H1 (cell line): ENCODE measurements at regions not wholly inside any gene's neighbourhood (a gene's known extent, or its start where the extent isn't known, plus 50 kb on each side); places are given as distances from the start of the nearest gene placed in this dataset.

Experiments
- CHD1 ChIP-seq: IDR thresholded peaks from 2 replicates; pipeline ENCODE4 v1.6.1; 2012; ENCODE audit warnings: low read depth, low read length, improper control_type of control experiment
- CHD7 ChIP-seq: fragments of 300-600 bp; sonication (generic); IDR thresholded peaks from 2 replicates; pipeline ENCODE4 v1.7.1; 2012; ENCODE audit warnings: low read length, moderate library complexity, mild to moderate bottlenecking, inconsistent platforms; ENCODE audit not compliant: insufficient replicate concordance
- CREB1 ChIP-seq: IDR thresholded peaks from 2 replicates; pipeline ENCODE4 v1.6.1; 2012; ENCODE audit warnings: inconsistent platforms
- PHF8 ChIP-seq: fragments of 200-600 bp; sonication (generic); conservative IDR thresholded peaks from 2 replicates; pipeline ENCODE4 v1.7.1; 2012; ENCODE audit warnings: low read depth, mild to moderate bottlenecking, inconsistent platforms, low read length, moderate library complexity
- RNF2 ChIP-seq: fragments of 200-900, 300-1000 bp; sonication (generic); IDR thresholded peaks from 2 replicates; pipeline ENCODE4 v1.7.1; 2016; ENCODE audit warnings: borderline replicate concordance, low read depth, mild to moderate bottlenecking, antibody characterized with exemption, low read length; ENCODE audit not compliant: poor library complexity, severe bottlenecking; ENCODE audit errors: missing control alignments
- RXRA ChIP-seq: IDR thresholded peaks from 2 replicates; pipeline ENCODE4 v1.6.1; 2011; ENCODE audit warnings: low read depth, mild to moderate bottlenecking, low read length, moderate library complexity; ENCODE audit not compliant: insufficient read depth
- SRF ChIP-seq: IDR thresholded peaks from 2 replicates; pipeline ENCODE4 v1.6.1; 2011; ENCODE audit warnings: mild to moderate bottlenecking, low read depth, low read length, moderate library complexity
- TCF12 ChIP-seq: IDR thresholded peaks from 2 replicates; pipeline ENCODE4 v1.6.1; 2011; ENCODE audit warnings: low read depth, mild to moderate bottlenecking, low read length
- TF ChIP-seq, protein P1 (sequence below): IDR thresholded peaks from 2 replicates; pipeline ENCODE4 v1.6.1; 2012; ENCODE audit warnings: low read length, inconsistent platforms

GRCh38 chr2:128742467-128742866 lies 423.8 kb upstream of the HS6ST1 start (continued):
- no peak for TF ChIP-seq CHD7
- TF ChIP-seq TCF12: no peak
- TF ChIP-seq, protein P1, sequence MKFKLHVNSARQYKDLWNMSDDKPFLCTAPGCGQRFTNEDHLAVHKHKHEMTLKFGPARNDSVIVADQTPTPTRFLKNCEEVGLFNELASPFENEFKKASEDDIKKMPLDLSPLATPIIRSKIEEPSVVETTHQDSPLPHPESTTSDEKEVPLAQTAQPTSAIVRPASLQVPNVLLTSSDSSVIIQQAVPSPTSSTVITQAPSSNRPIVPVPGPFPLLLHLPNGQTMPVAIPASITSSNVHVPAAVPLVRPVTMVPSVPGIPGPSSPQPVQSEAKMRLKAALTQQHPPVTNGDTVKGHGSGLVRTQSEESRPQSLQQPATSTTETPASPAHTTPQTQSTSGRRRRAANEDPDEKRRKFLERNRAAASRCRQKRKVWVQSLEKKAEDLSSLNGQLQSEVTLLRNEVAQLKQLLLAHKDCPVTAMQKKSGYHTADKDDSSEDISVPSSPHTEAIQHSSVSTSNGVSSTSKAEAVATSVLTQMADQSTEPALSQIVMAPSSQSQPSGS: no peak
- no peak for TF ChIP-seq SRF
- TF ChIP-seq CHD1: no peak
- TF ChIP-seq PHF8: no peak
- no peak for TF ChIP-seq CREB1
- TF ChIP-seq RXRA: no peak
- TF ChIP-seq RNF2: no peak
